GM23338 (cell line): ENCODE measurements at regions not wholly inside any gene's neighbourhood (a gene's known extent, or its start where the extent isn't known, plus 50 kb on each side); places are given as distances from the start of the nearest gene placed in this dataset.

ENCODE experiments used
- ATAC-seq: fragments of 200-7000 bp; cut with Tn5 transposase; 3 replicates; pipeline ENCODE4 v1.9.1; 2020
- DNase-seq: peaks from one replicate; pipeline ENCODE4 v3.0.0-alpha.2; 2015; ENCODE audit warnings: low spot score
- H2AFZ ChIP-seq: fragments of 200-600 bp; sonication (generic); 2 replicates; pipeline ENCODE4 v1.8.0; 2016; ENCODE audit warnings: antibody characterized with exemption, mild to moderate bottlenecking, moderate library complexity
- H3F3A ChIP-seq: fragments of 200-600 bp; sonication (generic); replicated peaks from 2 replicates; pipeline ENCODE4 v1.8.0; 2017; ENCODE audit warnings: antibody characterized with exemption, mixed run types, low read depth
- H3K27ac ChIP-seq: fragments of 200-600 bp; sonication (generic); 2 replicates; pipeline ENCODE4 v1.6.1; 2016; ENCODE audit warnings: low read depth
- H3K27me3 ChIP-seq: fragments of 200-600 bp; sonication (generic); 2 replicates; pipeline ENCODE4 v1.8.0; 2016; ENCODE audit warnings: mild to moderate bottlenecking, mixed run types, moderate library complexity; ENCODE audit not compliant: insufficient read depth
- H3K36me3 ChIP-seq: fragments of 200-600 bp; sonication (generic); 2 replicates; pipeline ENCODE4 v1.8.0; 2016; ENCODE audit warnings: mild to moderate bottlenecking; ENCODE audit not compliant: insufficient read depth
- H3K4me1 ChIP-seq: fragments of 200-600 bp; sonication (generic); 2 replicates; pipeline ENCODE4 v1.8.0; 2016; ENCODE audit warnings: mild to moderate bottlenecking, moderate library complexity; ENCODE audit not compliant: insufficient read depth
- H3K4me2 ChIP-seq: fragments of 200-600 bp; sonication (generic); 2 replicates; pipeline ENCODE4 v1.7.1; 2017; ENCODE audit warnings: mixed run types
- H3K4me3 ChIP-seq: fragments of 200-600 bp; sonication (generic); 2 replicates; pipeline ENCODE4 v1.6.1; 2016; ENCODE audit warnings: mixed run types
- H3K79me2 ChIP-seq: fragments of 200-600 bp; sonication (generic); replicated peaks from 2 replicates; pipeline ENCODE4 v1.8.0; 2017; ENCODE audit warnings: mild to moderate bottlenecking; ENCODE audit not compliant: insufficient read depth
- H3K9me2 ChIP-seq: fragments of 200-600 bp; sonication (generic); 2 replicates; pipeline ENCODE4 v1.8.0; 2017; ENCODE audit not compliant: insufficient read depth
- H4K20me1 ChIP-seq: fragments of 200-600 bp; sonication (generic); replicated peaks from 2 replicates; pipeline ENCODE4 v1.8.0; 2017; ENCODE audit warnings: mild to moderate bottlenecking; ENCODE audit not compliant: insufficient read depth
- H3K27ac Mint-ChIP-seq: 2 replicates; pipeline ENCODE4 v1.8.0; 2020; ENCODE audit warnings: inconsistent platforms, mild to moderate bottlenecking, moderate library complexity, mixed read lengths
- H3K27me3 Mint-ChIP-seq: 3 replicates; pipeline ENCODE4 v1.8.0; 2022; ENCODE audit warnings: low read depth, mild to moderate bottlenecking, moderate library complexity, mixed read lengths, inconsistent platforms; ENCODE audit not compliant: insufficient read depth, poor library complexity
- H3K36me3 Mint-ChIP-seq: 3 replicates; pipeline ENCODE4 v1.8.0; 2021; ENCODE audit warnings: low read depth, mild to moderate bottlenecking, inconsistent platforms, moderate library complexity, mixed read lengths
- H3K4me1 Mint-ChIP-seq: 3 replicates; pipeline ENCODE4 v1.8.0; 2020; ENCODE audit warnings: mild to moderate bottlenecking, inconsistent platforms, mixed read lengths
- H3K4me3 Mint-ChIP-seq: 3 replicates; pipeline ENCODE4 v1.8.0; 2021; ENCODE audit warnings: moderate library complexity, mild to moderate bottlenecking, inconsistent platforms, mixed read lengths
- H3K9me3 Mint-ChIP-seq: 3 replicates; pipeline ENCODE4 v1.8.0; 2020; ENCODE audit warnings: moderate library complexity, mild to moderate bottlenecking, inconsistent platforms, mixed read lengths
- CREB1 ChIP-seq: fragments of 250-450 bp; sonication (Bioruptor Pico); IDR thresholded peaks from 2 replicates; pipeline ENCODE4 v1.5.0; 2020; ENCODE audit warnings: low read depth, mild to moderate bottlenecking, moderate library complexity
- CTCF ChIP-seq, 2 experiments: fragments of 200-600 bp in 1 of 2; sonication (generic) in 1 of 2; conservative IDR thresholded peaks; 2 replicates each; pipeline versions ENCODE4 v1.5.1 to v1.6.1; 2016 to 2017; ENCODE audit warnings: antibody characterized with exemption in 2 of 2, low read depth in 2 of 2, mild to moderate bottlenecking in 2 of 2, moderate library complexity in 1 of 2
- ETS1 ChIP-seq: IDR thresholded peaks from 2 replicates; pipeline ENCODE4 v1.6.1; 2016; ENCODE audit warnings: antibody characterized with exemption
- EZH2 ChIP-seq: fragments of 200-600 bp; sonication (generic); IDR thresholded peaks from one replicate; pipeline ENCODE4 v1.8.0; 2017; ENCODE audit warnings: antibody characterized with exemption, mild to moderate bottlenecking, low read depth; ENCODE audit not compliant: unreplicated experiment
- EZH2phosphoT487 ChIP-seq: fragments of 200-600 bp; sonication (generic); IDR thresholded peaks from one replicate; pipeline ENCODE4 v1.8.1; 2018; ENCODE audit warnings: antibody characterized with exemption; ENCODE audit not compliant: unreplicated experiment
- JUNB ChIP-seq: IDR thresholded peaks from one replicate; pipeline ENCODE4 v1.6.1; 2016; ENCODE audit warnings: antibody characterized with exemption; ENCODE audit not compliant: unreplicated experiment
- NANOG ChIP-seq: IDR thresholded peaks from 2 replicates; pipeline ENCODE4 v1.6.1; 2016; ENCODE audit warnings: antibody characterized with exemption, borderline replicate concordance
- POLR2AphosphoS5 ChIP-seq: IDR thresholded peaks from 2 replicates; pipeline ENCODE4 v1.6.1; 2016; ENCODE audit warnings: antibody characterized with exemption, low read depth
- REST ChIP-seq: IDR thresholded peaks from one replicate; pipeline ENCODE4 v1.6.1; 2018; ENCODE audit warnings: antibody characterized with exemption; ENCODE audit not compliant: unreplicated experiment
- ZNF114 ChIP-seq: fragments of 250-450 bp; sonication (Bioruptor Pico); IDR thresholded peaks from 2 replicates; pipeline ENCODE4 v1.5.0; 2020; ENCODE audit warnings: mild to moderate bottlenecking, moderate library complexity
- ZNF331 ChIP-seq: fragments of 250-450 bp; sonication (Bioruptor Pico); IDR thresholded peaks from 2 replicates; pipeline ENCODE4 v1.5.0; 2020; ENCODE audit warnings: low read depth, mild to moderate bottlenecking, moderate library complexity

DNA sequence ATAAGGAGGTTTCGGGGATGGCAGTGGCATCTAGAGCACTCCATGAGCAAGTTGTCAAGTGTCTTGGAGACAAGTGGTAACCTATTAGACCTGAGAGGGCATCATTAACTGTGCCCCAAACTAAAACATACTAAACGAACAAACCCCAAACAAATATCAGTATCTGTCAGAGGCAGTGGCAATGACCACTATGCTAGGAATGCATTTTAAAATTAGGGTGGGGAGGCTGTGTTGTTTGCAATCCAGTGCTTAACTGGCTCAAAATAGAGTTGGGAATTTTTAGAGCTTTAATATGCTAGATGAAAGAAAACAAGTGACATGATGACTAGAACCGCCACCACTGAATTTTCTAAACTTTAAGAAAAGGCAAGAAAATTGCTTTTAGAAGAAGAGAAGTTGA lies 51.8 kb upstream of the TPRG1 start:
- Mint-ChIP-seq H3K36me3 (no peaks in the 10 kb centered on the region; the same call in 2 of the 3 replicates), H3K4me1 (peaks cover 2% of the 10 kb centered on the region; the same call in 2 of the 3 replicates), H3K9me3 (peaks cover 11% of the 10 kb centered on the region), H3K4me3 (no peak overlapping the region), H3K27ac (no peak overlapping the region), H3K27me3 (peaks cover 2% of the 10 kb centered on the region)
- no peak overlapping the region for H2AFZ ChIP-seq
- H3K36me3 ChIP-seq, result no peaks in the 10 kb centered on the region
- H3K27me3 ChIP-seq, result no peaks in the 10 kb centered on the region
- no peak overlapping the region for H3K27ac ChIP-seq
- ATAC-seq, result no peak
- no peak for DNase-seq
- H3F3A ChIP-seq, result no peaks in the 10 kb centered on the region
- no peaks in the 10 kb centered on the region for H4K20me1 ChIP-seq
- H3K9me2 ChIP-seq, result peaks cover 5% of the 10 kb centered on the region; the same call in 1 of the 2 replicates
- H3K4me2 ChIP-seq, result no peak overlapping the region
- no peak for TF ChIP-seq CREB1 (CRISPR knock-in tag)
- TF ChIP-seq ZNF331 (CRISPR knock-in tag), result no peak
- no peak overlapping the region for H3K4me3 ChIP-seq
- H3K79me2 ChIP-seq, result no peaks in the 10 kb centered on the region
- no peaks in the 10 kb centered on the region; the same call in 1 of the 2 replicates for H3K4me1 ChIP-seq

DNA sequence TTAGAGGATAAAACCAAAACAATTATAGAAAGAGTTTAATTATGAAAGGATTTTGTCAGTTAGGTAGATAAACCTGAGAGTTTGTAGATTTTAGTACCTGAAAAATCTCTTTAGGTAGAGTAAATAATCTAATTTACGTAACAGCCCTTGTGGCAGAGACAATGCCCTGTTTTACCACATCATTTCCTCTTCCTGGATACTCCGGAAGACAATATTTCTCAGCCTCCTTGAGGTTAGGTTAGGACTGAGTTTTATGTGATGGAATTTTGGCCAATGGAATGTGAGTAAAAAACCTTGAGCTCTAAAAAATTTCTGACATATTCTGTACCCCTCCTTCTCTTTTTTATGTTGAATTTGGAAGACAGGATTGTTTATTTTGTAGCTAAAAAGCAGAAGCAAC lies 50.7 kb upstream of the TPRG1 start:
- Histone ChIP-seq H3K9me2 (0 out of 2 replicates have a peak, but pooled peaks cover 3% of the 10 kb centered on the region), H2AFZ (no peak overlapping the region), H3K36me3 (no peaks in the 10 kb centered on the region), H3F3A (no peaks in the 10 kb centered on the region), H3K4me3 (no peak overlapping the region), H3K27ac (no peak overlapping the region), H3K79me2 (no peaks in the 10 kb centered on the region), H3K4me2 (no peak overlapping the region), H4K20me1 (no peaks in the 10 kb centered on the region), H3K27me3 (no peaks in the 10 kb centered on the region), H3K4me1 (no peaks in the 10 kb centered on the region; the same call in 1 of the 2 replicates)
- Mint-ChIP-seq H3K27me3 (peaks cover 2% of the 10 kb centered on the region), H3K27ac (no peak overlapping the region), H3K4me1 (peaks cover 2% of the 10 kb centered on the region; the same call in 2 of the 3 replicates), H3K4me3 (no peak overlapping the region), H3K9me3 (peaks cover 11% of the 10 kb centered on the region), H3K36me3 (no peaks in the 10 kb centered on the region; the same call in 2 of the 3 replicates)
- no peak for ATAC-seq
- DNase-seq, result no peak
- TF ChIP-seq CTCF (conservative IDR thresholded peaks at IDR 0.05; ENCODE audit: low read depth in 2 of 2), result no peak
- TF ChIP-seq ZNF114, result no peak
- no peak for TF ChIP-seq EZH2
- TF ChIP-seq CREB1 (CRISPR knock-in tag), result no peak
- no peak for TF ChIP-seq NANOG
- TF ChIP-seq REST, result no peak
- no peak for TF ChIP-seq JUNB
- no peak for TF ChIP-seq EZH2phosphoT487
- TF ChIP-seq ZNF331 (CRISPR knock-in tag), result no peak
- no peak for TF ChIP-seq POLR2AphosphoS5
- no peak for TF ChIP-seq ETS1
